ENCODE measurements at regions not wholly inside any gene's neighbourhood (a gene's known extent, or its start where the extent isn't known, plus 50 kb on each side); places are given as distances from the start of the nearest gene placed in this dataset.

- no peak for TF ChIP-seq CTCF (IDR thresholded peaks at IDR 0.05; ENCODE audit: low read depth, low read length, missing control alignments)
- no peak for DNase-seq (ENCODE audit: extremely low read depth, low read depth)
- no peak overlapping the region for H3K4me3 ChIP-seq (replicated peaks; ENCODE audit: low read depth, low read length)
Observed at GRCh38 chr6:154578004-154578559, 67.6 kb upstream of the CNKSR3 start.

- TF ChIP-seq CTCF (IDR thresholded peaks at IDR 0.05; ENCODE audit: low read depth, low read length, missing control alignments): no peak
- DNase-seq (ENCODE audit: extremely low read depth, low read depth): no peak
- no peak overlapping the region for H3K4me3 ChIP-seq (replicated peaks; ENCODE audit: low read depth, low read length)
Observed at GRCh38 chr6:154579046-154579445, 68.6 kb upstream of the CNKSR3 start.

GRCh38 chr6:154579485-154579884 lies 69.0 kb upstream of the CNKSR3 start:
- no peak for DNase-seq (ENCODE audit: extremely low read depth, low read depth)
- no peak overlapping the region for H3K4me3 ChIP-seq (replicated peaks; ENCODE audit: low read depth, low read length)
- no peak for TF ChIP-seq CTCF (IDR thresholded peaks at IDR 0.05; ENCODE audit: low read depth, low read length, missing control alignments)

DNA sequence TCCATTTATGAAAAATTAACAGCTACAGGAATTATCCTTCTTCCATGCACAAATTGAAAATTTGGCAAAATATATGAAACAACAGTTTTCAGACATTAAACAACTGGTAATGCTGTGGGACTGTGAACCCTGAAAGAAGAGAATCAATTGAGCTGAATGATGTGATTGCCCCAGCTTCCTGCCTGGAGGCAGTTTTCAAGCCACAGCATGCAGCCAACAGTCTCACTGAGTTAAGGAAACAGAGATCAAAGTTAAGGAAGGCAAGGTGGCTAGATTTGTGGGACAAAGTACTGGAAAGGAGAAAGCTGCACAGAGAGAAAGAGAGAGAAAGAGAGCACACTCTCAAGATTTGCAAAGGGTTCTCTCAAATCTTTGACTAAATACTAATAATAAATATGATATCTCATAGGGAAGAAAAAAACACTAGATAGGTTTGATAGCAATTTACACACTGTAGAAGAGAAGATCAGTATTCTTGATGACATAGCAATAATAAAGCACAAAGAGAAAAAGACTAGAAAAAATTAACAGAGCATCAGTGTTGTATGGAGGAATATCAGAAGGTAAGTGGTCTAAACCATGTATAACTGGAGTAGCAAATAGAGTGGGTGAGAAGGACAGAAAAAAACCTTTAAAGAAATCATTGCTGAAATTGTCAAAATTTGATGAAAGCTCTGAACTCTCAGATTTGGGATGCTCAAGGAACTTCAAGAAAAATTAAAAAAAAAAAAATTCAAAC lies 70.1 kb upstream of the CNKSR3 start:
- DNase-seq (ENCODE audit: extremely low read depth, low read depth): no peak
- TF ChIP-seq CTCF (IDR thresholded peaks at IDR 0.05; ENCODE audit: low read depth, low read length, missing control alignments): no peak
- no peak overlapping the region for H3K4me3 ChIP-seq (replicated peaks; ENCODE audit: low read depth, low read length)

- no peak for DNase-seq (ENCODE audit: extremely low read depth, low read depth)
- no peak overlapping the region for H3K4me3 ChIP-seq (replicated peaks; ENCODE audit: low read depth, low read length)
- no peak for TF ChIP-seq CTCF (IDR thresholded peaks at IDR 0.05; ENCODE audit: low read depth, low read length, missing control alignments)
Observed at GRCh38 chr6:154582696-154583095, 72.2 kb upstream of the CNKSR3 start.

- TF ChIP-seq CTCF (IDR thresholded peaks at IDR 0.05; ENCODE audit: low read depth, low read length, missing control alignments): no peak
- H3K4me3 ChIP-seq (replicated peaks; ENCODE audit: low read depth, low read length): no peak overlapping the region
- DNase-seq (ENCODE audit: extremely low read depth, low read depth): no peak
Observed at GRCh38 chr6:154583546-154584188, 73.2 kb upstream of the CNKSR3 start.
